HL-60 (cell line): ENCODE measurements at regions not wholly inside any gene's neighbourhood (a gene's known extent, or its start where the extent isn't known, plus 50 kb on each side); places are given as distances from the start of the nearest gene placed in this dataset.

Source experiments
- DNase-seq, 2 experiments: peaks; one replicate each; pipeline ENCODE4 v3.0.0-alpha.2; 2010 to 2020; ENCODE audit warnings: low read depth in 1 of 2, low spot score in 1 of 2
- H3K27ac ChIP-seq: fragments of 250-450 bp; sonication (Bioruptor Pico); replicated peaks from 2 replicates; pipeline ENCODE4 v1.5.1; 2020; ENCODE audit warnings: mild to moderate bottlenecking, moderate library complexity
- H3K27me3 ChIP-seq: fragments of 250-450 bp; sonication (Bioruptor Pico); 2 replicates; pipeline ENCODE4 v1.5.1; 2021; ENCODE audit warnings: mild to moderate bottlenecking, moderate library complexity; ENCODE audit not compliant: insufficient read depth, poor library complexity, severe bottlenecking
- H3K4me3 ChIP-seq: replicated peaks from 2 replicates; pipeline ENCODE4 v1.5.1; 2011; ENCODE audit warnings: mild to moderate bottlenecking, control low read depth, low read length; ENCODE audit not compliant: insufficient read depth
- CTCF ChIP-seq: IDR thresholded peaks from one replicate; pipeline ENCODE4 v1.5.1; 2011; ENCODE audit warnings: low read length, control low read depth, inconsistent platforms; ENCODE audit not compliant: insufficient read depth
- GABPA ChIP-seq: IDR thresholded peaks from 2 replicates; pipeline ENCODE4 v1.6.1; 2012; ENCODE audit warnings: low read depth
- POLR2AphosphoS5 ChIP-seq: IDR thresholded peaks from 2 replicates; pipeline ENCODE4 v1.6.1; 2012; ENCODE audit warnings: low read depth
- REST ChIP-seq: IDR thresholded peaks from 2 replicates; pipeline ENCODE4 v1.6.1; 2012; ENCODE audit warnings: low read depth; ENCODE audit not compliant: insufficient replicate concordance
- SPI1 ChIP-seq: IDR thresholded peaks from 2 replicates; pipeline ENCODE4 v1.6.1; 2012; ENCODE audit warnings: low read depth, mild to moderate bottlenecking, borderline replicate concordance

GRCh38 chr7:41256186-41256945, 446.5 kb downstream of the INHBA start:
- no peak for DNase-seq
- Histone ChIP-seq H3K4me3 (no peak overlapping the region), H3K27ac (no peak overlapping the region), H3K27me3 (no peaks in the 10 kb centered on the region)
- no peak for TF ChIP-seq REST
- no peak for TF ChIP-seq CTCF
- no peak for TF ChIP-seq POLR2AphosphoS5
- no peak for TF ChIP-seq GABPA
- TF ChIP-seq SPI1 = no peak

GRCh38 chr7:41255716-41256115, 447.2 kb downstream of the INHBA start:
- H3K27me3 ChIP-seq = no peaks in the 10 kb centered on the region
- DNase-seq = no peak
- H3K27ac ChIP-seq = no peak overlapping the region
- TF ChIP-seq SPI1 (no peak), REST (no peak)
- H3K4me3 ChIP-seq = no peak overlapping the region

- Histone ChIP-seq H3K4me3 (no peak overlapping the region), H3K27ac (no peak overlapping the region), H3K27me3 (no peaks in the 10 kb centered on the region)
- TF ChIP-seq POLR2AphosphoS5 (no peak), SPI1 (no peak), CTCF (no peak), REST (no peak), GABPA (no peak)
- DNase-seq = no peak
Measured at GRCh38 chr7:41255113-41255512, 447.8 kb downstream of the INHBA start.
